Stomach (tissue), 4 donors: ENCODE measurements at regions not wholly inside any gene's neighbourhood (a gene's known extent, or its start where the extent isn't known, plus 50 kb on each side); places are given as distances from the start of the nearest gene placed in this dataset.

Source experiments
- EP300 ChIP-seq: sonication (generic); formaldehyde crosslinking; IDR thresholded peaks from one replicate; pipeline ENCODE4 v1.6.1; 2017; ENCODE audit warnings: antibody characterized with exemption
- POLR2A ChIP-seq, 4 donors: fragments of 450-650 bp; IDR thresholded peaks; one replicate each; pipeline ENCODE4 v1.6.1; 2016; ENCODE audit warnings: antibody characterized with exemption in 4 of 4, control low read depth in 2 of 4, mild to moderate bottlenecking in 1 of 4, moderate library complexity in 1 of 4
- POLR2AphosphoS5 ChIP-seq, 3 donors: sonication (generic); formaldehyde crosslinking; IDR thresholded peaks; one replicate each; pipeline ENCODE4 v1.6.1; 2016; ENCODE audit warnings: antibody characterized with exemption in 3 of 3
- TF ChIP-seq, protein P1 (sequence below), 7 experiments: fragments of 450-650 bp in 4 of 7; fragments of 200-600 bp in 3 of 7; sonication (generic) in 3 of 7; IDR thresholded peaks; one replicate each; pipeline ENCODE4 v1.5.1; 2016 to 2019; ENCODE audit warnings: antibody characterized with exemption in 7 of 7, control low read depth in 2 of 7, mild to moderate bottlenecking in 1 of 7

DNA sequence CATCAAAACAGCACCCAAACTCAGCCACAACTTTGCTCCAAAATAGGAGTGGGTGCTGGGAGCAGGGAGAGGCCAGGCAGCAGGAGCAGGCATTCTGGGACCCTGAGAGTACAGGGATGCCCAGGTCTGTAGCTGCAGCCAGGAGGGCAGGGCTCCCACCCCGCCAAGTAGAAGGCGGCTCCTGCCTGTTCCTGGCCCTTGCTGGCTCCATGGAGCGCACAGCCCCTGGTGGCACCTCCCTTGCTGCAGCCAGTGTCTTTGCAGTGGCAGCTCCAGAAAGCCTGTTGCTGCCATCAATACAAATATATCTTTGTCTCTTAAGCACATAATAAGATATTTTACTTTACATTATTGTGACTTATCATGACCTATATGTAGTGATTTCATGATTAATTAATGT is 1096.5 kb downstream of the FSCB start:
- TF ChIP-seq, protein P1, sequence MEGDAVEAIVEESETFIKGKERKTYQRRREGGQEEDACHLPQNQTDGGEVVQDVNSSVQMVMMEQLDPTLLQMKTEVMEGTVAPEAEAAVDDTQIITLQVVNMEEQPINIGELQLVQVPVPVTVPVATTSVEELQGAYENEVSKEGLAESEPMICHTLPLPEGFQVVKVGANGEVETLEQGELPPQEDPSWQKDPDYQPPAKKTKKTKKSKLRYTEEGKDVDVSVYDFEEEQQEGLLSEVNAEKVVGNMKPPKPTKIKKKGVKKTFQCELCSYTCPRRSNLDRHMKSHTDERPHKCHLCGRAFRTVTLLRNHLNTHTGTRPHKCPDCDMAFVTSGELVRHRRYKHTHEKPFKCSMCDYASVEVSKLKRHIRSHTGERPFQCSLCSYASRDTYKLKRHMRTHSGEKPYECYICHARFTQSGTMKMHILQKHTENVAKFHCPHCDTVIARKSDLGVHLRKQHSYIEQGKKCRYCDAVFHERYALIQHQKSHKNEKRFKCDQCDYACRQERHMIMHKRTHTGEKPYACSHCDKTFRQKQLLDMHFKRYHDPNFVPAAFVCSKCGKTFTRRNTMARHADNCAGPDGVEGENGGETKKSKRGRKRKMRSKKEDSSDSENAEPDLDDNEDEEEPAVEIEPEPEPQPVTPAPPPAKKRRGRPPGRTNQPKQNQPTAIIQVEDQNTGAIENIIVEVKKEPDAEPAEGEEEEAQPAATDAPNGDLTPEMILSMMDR (IDR thresholded peaks at IDR 0.05), result no peak
- no peak for TF ChIP-seq POLR2A (IDR thresholded peaks at IDR 0.05)
- TF ChIP-seq EP300, result no peak
- TF ChIP-seq POLR2AphosphoS5 (IDR thresholded peaks at IDR 0.05), result no peak
